ENCODE measurements at regions not wholly inside any gene's neighbourhood (a gene's known extent, or its start where the extent isn't known, plus 50 kb on each side); places are given as distances from the start of the nearest gene placed in this dataset.
A peak's percentile ranks its signal among the peaks of the same experiment; 100 is the strongest.

DNA sequence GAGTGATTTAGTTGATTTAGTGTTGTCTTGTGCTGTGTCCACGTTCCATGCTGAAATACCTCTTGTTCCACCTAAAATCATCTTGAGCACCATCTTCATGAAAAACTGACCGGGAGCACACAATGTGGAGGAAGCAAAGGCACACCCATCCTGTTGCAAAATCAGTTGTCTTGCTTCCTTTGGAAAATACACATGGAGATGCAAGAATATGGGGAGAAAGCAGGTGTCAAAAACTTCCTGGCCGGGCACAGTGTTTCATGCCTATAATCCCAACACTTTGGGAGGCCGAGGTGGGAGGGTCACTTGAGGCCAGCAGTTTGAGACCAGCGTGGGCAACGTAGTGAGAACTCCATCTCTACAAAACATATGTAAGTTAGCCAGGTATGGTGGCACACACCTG lies 151.1 kb downstream of the C11orf91 start:
- Histone ChIP-seq H3K9me3 (no peaks in the 10 kb centered on the region), H3K4me1 (ENCODE audit: control insufficient read depth in 1 of 2, insufficient read depth in 1 of 2, low read depth in 1 of 2, low read length in 1 of 2) (peaks cover 34 to 50% of the 10 kb centered on the region in 2 experiments), H3K27ac (no peak overlapping the region), H3K27me3 (peaks cover 14% of the 10 kb centered on the region), H3K36me3 (no peaks in the 10 kb centered on the region), H3K4me3 (ENCODE audit: low read depth in 1 of 2, low read length in 1 of 2) (no peak overlapping the region)
- TF ChIP-seq, protein P1, sequence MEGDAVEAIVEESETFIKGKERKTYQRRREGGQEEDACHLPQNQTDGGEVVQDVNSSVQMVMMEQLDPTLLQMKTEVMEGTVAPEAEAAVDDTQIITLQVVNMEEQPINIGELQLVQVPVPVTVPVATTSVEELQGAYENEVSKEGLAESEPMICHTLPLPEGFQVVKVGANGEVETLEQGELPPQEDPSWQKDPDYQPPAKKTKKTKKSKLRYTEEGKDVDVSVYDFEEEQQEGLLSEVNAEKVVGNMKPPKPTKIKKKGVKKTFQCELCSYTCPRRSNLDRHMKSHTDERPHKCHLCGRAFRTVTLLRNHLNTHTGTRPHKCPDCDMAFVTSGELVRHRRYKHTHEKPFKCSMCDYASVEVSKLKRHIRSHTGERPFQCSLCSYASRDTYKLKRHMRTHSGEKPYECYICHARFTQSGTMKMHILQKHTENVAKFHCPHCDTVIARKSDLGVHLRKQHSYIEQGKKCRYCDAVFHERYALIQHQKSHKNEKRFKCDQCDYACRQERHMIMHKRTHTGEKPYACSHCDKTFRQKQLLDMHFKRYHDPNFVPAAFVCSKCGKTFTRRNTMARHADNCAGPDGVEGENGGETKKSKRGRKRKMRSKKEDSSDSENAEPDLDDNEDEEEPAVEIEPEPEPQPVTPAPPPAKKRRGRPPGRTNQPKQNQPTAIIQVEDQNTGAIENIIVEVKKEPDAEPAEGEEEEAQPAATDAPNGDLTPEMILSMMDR (IDR thresholded peaks at IDR 0.05): no peak

DNA sequence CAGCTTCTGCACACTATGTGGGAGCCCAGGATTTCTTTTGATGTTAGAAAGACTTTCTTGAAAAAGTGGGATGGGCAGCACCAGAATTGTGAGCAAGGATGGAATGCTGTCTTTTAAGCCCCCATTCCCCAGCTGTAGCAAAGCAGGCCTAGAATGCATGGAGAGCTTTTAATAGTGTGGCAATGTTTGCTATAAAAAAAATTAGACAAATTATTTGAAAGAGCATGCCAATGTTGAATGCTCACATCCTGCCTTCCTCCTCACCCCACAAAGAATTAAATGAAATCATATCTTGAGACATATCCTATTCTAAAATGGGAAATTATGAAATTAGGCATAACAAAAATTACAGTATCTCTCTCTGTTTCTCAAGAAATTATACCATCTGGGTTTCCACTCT lies 154.7 kb downstream of the C11orf91 start:
- Histone ChIP-seq H3K4me3 (ENCODE audit: low read depth in 1 of 2, low read length in 1 of 2) (peak overlapping the region in 1 of 2 experiments; percentile 8), H3K27ac (peak overlapping the region; percentile 62), H3K36me3 (no peaks in the 10 kb centered on the region), H3K4me1 (ENCODE audit: control insufficient read depth in 1 of 2, insufficient read depth in 1 of 2, low read depth in 1 of 2, low read length in 1 of 2) (peaks cover 65 to 85% of the 10 kb centered on the region in 2 experiments), H3K27me3 (peaks cover 3% of the 10 kb centered on the region), H3K9me3 (no peaks in the 10 kb centered on the region)
- TF ChIP-seq, protein P1 (IDR thresholded peaks at IDR 0.05): no peak

DNA sequence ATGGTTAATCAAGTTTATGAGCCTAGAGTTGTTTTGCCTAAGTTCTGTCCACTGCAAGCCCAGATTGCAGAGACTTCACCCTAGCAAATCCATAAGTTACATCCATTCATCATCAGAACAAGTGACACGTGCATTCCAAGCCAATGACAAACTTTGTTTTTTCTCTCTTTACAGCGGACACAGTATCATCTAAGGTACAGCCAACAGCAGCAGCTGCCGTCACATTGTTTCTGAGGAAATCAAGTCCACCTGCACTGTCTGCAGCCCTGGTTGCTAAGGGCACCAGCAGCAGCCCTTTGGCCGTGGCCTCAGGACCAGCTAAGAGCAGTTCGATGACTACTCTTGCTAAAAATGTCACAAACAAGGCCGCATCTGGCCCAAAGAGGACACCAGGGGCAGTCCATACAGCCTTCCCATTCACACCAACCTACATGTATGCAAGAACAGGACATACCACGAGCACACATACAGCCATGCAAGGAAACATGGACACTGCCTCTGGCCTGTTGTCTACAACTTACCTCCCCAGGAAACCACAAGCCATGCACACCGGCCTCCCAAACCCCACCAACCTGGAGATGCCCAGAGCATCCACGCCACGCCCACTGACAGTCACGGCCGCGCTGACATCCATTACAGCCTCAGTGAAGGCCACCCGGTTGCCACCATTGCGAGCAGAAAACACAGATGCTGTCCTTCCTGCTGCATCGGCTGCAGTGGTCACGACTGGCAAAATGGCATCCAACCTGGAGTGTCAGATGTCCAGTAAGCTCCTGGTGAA lies 155.8 kb downstream of the C11orf91 start:
- peak overlapping the region; percentile 62 for H3K27ac ChIP-seq
- no peaks in the 10 kb centered on the region for H3K27me3 ChIP-seq
- H3K36me3 ChIP-seq: no peaks in the 10 kb centered on the region
- H3K9me3 ChIP-seq: no peaks in the 10 kb centered on the region
- TF ChIP-seq, protein P1 (IDR thresholded peaks at IDR 0.05): no peak
- H3K4me3 ChIP-seq (ENCODE audit: low read depth in 1 of 2, low read length in 1 of 2): no peak overlapping the region
- H3K4me1 ChIP-seq (ENCODE audit: control insufficient read depth in 1 of 2, insufficient read depth in 1 of 2, low read depth in 1 of 2, low read length in 1 of 2): peaks cover 77 to 97% of the 10 kb centered on the region in 2 experiments

DNA sequence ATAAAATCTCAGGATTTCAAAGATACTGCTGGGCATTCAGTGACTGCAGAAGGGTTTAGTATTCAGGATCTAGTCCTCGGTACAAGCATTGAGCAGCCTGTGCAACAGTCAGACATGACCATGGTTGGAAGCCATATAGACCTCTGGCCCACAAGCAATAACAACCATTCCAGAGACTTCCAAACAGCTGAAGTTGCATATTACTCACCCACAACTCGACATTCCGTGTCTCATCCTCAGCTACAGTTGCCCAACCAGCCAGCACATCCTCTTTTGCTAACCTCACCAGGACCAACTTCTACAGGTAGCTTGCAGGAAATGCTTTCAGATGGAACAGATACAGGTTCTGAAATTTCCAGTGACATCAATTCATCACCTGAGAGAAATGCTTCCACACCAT lies 156.8 kb downstream of the C11orf91 start:
- TF ChIP-seq, protein P1 (IDR thresholded peaks at IDR 0.05): no peak
- H3K9me3 ChIP-seq: no peaks in the 10 kb centered on the region
- H3K27ac ChIP-seq: peak overlapping the region; percentile 61
- H3K4me3 ChIP-seq (ENCODE audit: low read depth in 1 of 2, low read length in 1 of 2): no peak overlapping the region
- no peaks in the 10 kb centered on the region for H3K27me3 ChIP-seq
- peaks cover 79 to 98% of the 10 kb centered on the region in 2 experiments for H3K4me1 ChIP-seq (ENCODE audit: control insufficient read depth in 1 of 2, insufficient read depth in 1 of 2, low read depth in 1 of 2, low read length in 1 of 2)
- H3K36me3 ChIP-seq: no peaks in the 10 kb centered on the region

DNA sequence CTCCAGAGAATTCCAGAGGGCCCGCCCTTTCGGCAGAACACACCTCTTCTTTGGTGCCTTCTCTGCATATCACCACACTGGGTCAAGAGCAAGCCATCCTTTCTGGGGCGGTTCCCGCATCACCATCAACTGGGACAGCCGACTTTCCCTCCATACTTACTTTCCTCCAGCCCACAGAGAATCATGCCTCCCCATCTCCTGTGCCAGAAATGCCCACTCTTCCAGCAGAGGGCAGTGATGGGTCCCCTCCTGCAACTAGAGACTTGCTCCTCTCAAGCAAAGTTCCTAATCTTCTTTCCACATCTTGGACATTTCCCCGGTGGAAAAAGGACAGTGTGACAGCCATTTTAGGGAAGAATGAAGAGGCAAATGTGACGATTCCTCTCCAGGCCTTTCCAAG lies 157.7 kb downstream of the C11orf91 start:
- H3K27me3 ChIP-seq: no peaks in the 10 kb centered on the region
- H3K4me1 ChIP-seq (ENCODE audit: control insufficient read depth in 1 of 2, insufficient read depth in 1 of 2, low read depth in 1 of 2, low read length in 1 of 2): peaks cover 79 to 96% of the 10 kb centered on the region in 2 experiments
- no peaks in the 10 kb centered on the region for H3K36me3 ChIP-seq
- no peak overlapping the region for H3K27ac ChIP-seq
- TF ChIP-seq, protein P1 (IDR thresholded peaks at IDR 0.05): peak; percentile 20
- no peak overlapping the region for H3K4me3 ChIP-seq (ENCODE audit: low read depth in 1 of 2, low read length in 1 of 2)
- no peaks in the 10 kb centered on the region for H3K9me3 ChIP-seq
